SK-N-SH (cell line): ENCODE measurements at regions not wholly inside any gene's neighbourhood (a gene's known extent, or its start where the extent isn't known, plus 50 kb on each side); places are given as distances from the start of the nearest gene placed in this dataset.

Experiments used
- CTCF ChIA-PET: fragments of 300-600, 350-600 bp; formaldehyde crosslinking; extraction: SDS; loops from one replicate; lab custom pipeline; 2021; lab: Yijun Ruan, JAX
- POLR2A ChIA-PET: fragments of 350-600 bp; sonication (Branson Sonifier 250); formaldehyde crosslinking; extraction: SDS; loops from one replicate; lab custom pipeline; 2020; ENCODE audit warnings: antibody characterized with exemption, inconsistent platforms; lab: Yijun Ruan, JAX
- DNase-seq: peaks from one replicate; pipeline ENCODE4 v3.0.0; 2012
- H2AFZ ChIP-seq: fragments of 200-600 bp; sonication (generic); 2 replicates; pipeline ENCODE4 v1.8.1; 2016; ENCODE audit warnings: antibody characterized with exemption, mild to moderate bottlenecking, low read depth
- H3F3A ChIP-seq: fragments of 200-600 bp; sonication (generic); replicated peaks from 2 replicates; pipeline ENCODE3; 2016; ENCODE audit warnings: antibody characterized with exemption, mild to moderate bottlenecking; ENCODE audit not compliant: insufficient read depth
- H3K27ac ChIP-seq, 2 experiments: fragments of 200-500 bp in 1 of 2; fragments of 200-600 bp in 1 of 2; sonication (Bioruptor generic) in 1 of 2; sonication (generic), shearing (Covaris generic) in 1 of 2; 2 replicates each; pipeline versions ENCODE4 v1.5.1 to v1.6.1; 2014 to 2016; ENCODE audit warnings: low read depth in 2 of 2, inconsistent platforms in 1 of 2, low read length in 1 of 2, mild to moderate bottlenecking in 1 of 2, mixed read lengths in 1 of 2
- H3K27me3 ChIP-seq: fragments of 200-600 bp; sonication (generic), shearing (Covaris generic); 2 replicates; pipeline ENCODE4 v1.6.1; 2016; ENCODE audit warnings: mixed run types; ENCODE audit not compliant: insufficient read depth
- H3K36me3 ChIP-seq, 2 experiments: fragments of 200-500 bp in 1 of 2; fragments of 200-600 bp in 1 of 2; sonication (Bioruptor generic) in 1 of 2; sonication (generic) in 1 of 2; replicated peaks in 1 of 2; 2 replicates each; pipeline versions ENCODE3 to v1.5.1; 2014 to 2016; ENCODE audit warnings: low read length in 1 of 2, mild to moderate bottlenecking in 1 of 2; ENCODE audit not compliant: insufficient read depth in 2 of 2, control insufficient read depth in 1 of 2
- H3K4me1 ChIP-seq, 2 experiments: fragments of 200-500 bp in 1 of 2; fragments of 200-600 bp in 1 of 2; sonication (Bioruptor generic) in 1 of 2; sonication (generic), shearing (Covaris generic) in 1 of 2; 2 replicates each; pipeline versions ENCODE4 v1.5.1 to v1.6.1; 2014 to 2016; ENCODE audit warnings: low read depth in 1 of 2, low read length in 1 of 2, mixed run types in 1 of 2; ENCODE audit not compliant: insufficient read depth in 2 of 2, control insufficient read depth in 1 of 2
- H3K4me2 ChIP-seq: fragments of 200-600 bp; sonication (generic), shearing (Covaris generic); 2 replicates; pipeline ENCODE4 v1.6.1; 2017; ENCODE audit warnings: mixed run types
- H3K4me3 ChIP-seq, 2 experiments: fragments of 200-500 bp in 1 of 2; fragments of 200-600 bp in 1 of 2; sonication (Bioruptor generic) in 1 of 2; sonication (generic), shearing (Covaris generic) in 1 of 2; 2 replicates each; pipeline versions ENCODE4 v1.5.1 to v1.8.1; 2014 to 2016; ENCODE audit warnings: low read depth in 2 of 2, inconsistent platforms in 1 of 2, low read length in 1 of 2, mild to moderate bottlenecking in 1 of 2, mixed read lengths in 1 of 2, moderate library complexity in 1 of 2
- H3K79me2 ChIP-seq: fragments of 200-600 bp; sonication (generic); 2 replicates; pipeline ENCODE4 v1.8.1; 2017; ENCODE audit warnings: mild to moderate bottlenecking; ENCODE audit not compliant: insufficient read depth
- H3K9ac ChIP-seq: fragments of 200-600 bp; sonication (generic); 2 replicates; pipeline ENCODE4 v1.6.1; 2017; ENCODE audit warnings: mixed run types
- H3K9me2 ChIP-seq: fragments of 200-600 bp; sonication (generic); 2 replicates; pipeline ENCODE4 v1.6.1; 2017; ENCODE audit warnings: mixed run types
- H3K9me3 ChIP-seq: fragments of 200-600 bp; sonication (generic); 2 replicates; pipeline ENCODE4 v1.6.1; 2017; ENCODE audit warnings: mixed run types, mild to moderate bottlenecking, moderate library complexity
- H4K20me1 ChIP-seq: fragments of 200-600 bp; sonication (generic); 2 replicates; pipeline ENCODE4 v1.6.1; 2017; ENCODE audit warnings: mild to moderate bottlenecking, mixed run types; ENCODE audit not compliant: insufficient read depth
- CHD2 ChIP-seq: fragments of 150-350 bp; IDR thresholded peaks from 2 replicates; pipeline ENCODE4 v1.6.1; 2018; ENCODE audit warnings: low read length; ENCODE audit not compliant: partially characterized antibody
- FOXM1 ChIP-seq: IDR thresholded peaks from 2 replicates; pipeline ENCODE4 v1.4.0; 2012; ENCODE audit warnings: low read depth, mild to moderate bottlenecking
- GABPA ChIP-seq: IDR thresholded peaks from 2 replicates; pipeline ENCODE4 v1.4.0; 2012; ENCODE audit warnings: low read depth, mild to moderate bottlenecking
- JUND ChIP-seq: IDR thresholded peaks from 2 replicates; pipeline ENCODE4 v1.4.0; 2012
- MAX ChIP-seq: IDR thresholded peaks from 2 replicates; pipeline ENCODE4 v1.4.0; 2012; ENCODE audit warnings: low read depth
- MXI1 ChIP-seq: IDR thresholded peaks from 2 replicates; pipeline ENCODE4 v1.6.1; 2012; ENCODE audit warnings: mild to moderate bottlenecking, low read depth, low read length, improper control_type of control experiment
- NFIC ChIP-seq: IDR thresholded peaks from 2 replicates; pipeline ENCODE4 v1.4.0; 2012; ENCODE audit warnings: borderline replicate concordance
- NRF1 ChIP-seq: IDR thresholded peaks from 2 replicates; pipeline ENCODE4 v1.6.1; 2012; ENCODE audit warnings: low read depth, mild to moderate bottlenecking, low read length
- PBX3 ChIP-seq: IDR thresholded peaks from 2 replicates; pipeline ENCODE4; 2012
- POLR2AphosphoS5 ChIP-seq: IDR thresholded peaks from 2 replicates; pipeline ENCODE4 v1.6.1; 2012; ENCODE audit warnings: low read depth, low read length
- REST ChIP-seq: IDR thresholded peaks from 2 replicates; pipeline ENCODE4 v1.6.1; 2012; ENCODE audit warnings: mild to moderate bottlenecking, low read depth, low read length, moderate library complexity
- SIN3A ChIP-seq: IDR thresholded peaks from 2 replicates; pipeline ENCODE4 v1.6.1; 2012; ENCODE audit warnings: low read depth, mild to moderate bottlenecking, low read length, moderate library complexity, borderline replicate concordance
- TAF1 ChIP-seq: IDR thresholded peaks from 2 replicates; pipeline ENCODE4 v1.6.1; 2012; ENCODE audit warnings: low read depth, mild to moderate bottlenecking, low read length, moderate library complexity, borderline replicate concordance
- TCF12 ChIP-seq: IDR thresholded peaks from 2 replicates; pipeline ENCODE4 v1.4.0; 2012
- USF1 ChIP-seq: IDR thresholded peaks from 2 replicates; pipeline ENCODE4 v1.4.0; 2012; ENCODE audit warnings: low read depth, borderline replicate concordance
- WGBS: methylation state at CpG from one replicate; pipeline ENCODE4 v1.1.6; 2017; ENCODE audit warnings: low lambda C conversion rate; 5-methylcytosine and 5-hydroxymethylcytosine counted together

- TF ChIP-seq CHD2 (no peak), REST (no peak), TAF1 (no peak), USF1 (no peak), POLR2AphosphoS5 (no peak), JUND (no peak)
- no peak overlapping the region for H3K4me3 ChIP-seq
- no peaks in the 10 kb centered on the region for H3K9me3 ChIP-seq
- 11% methylated on average over 2 of the region's 2 CpGs for WGBS
- ChIA-PET POLR2A (no interaction called here), CTCF (no interaction called here)
- H3K36me3 ChIP-seq = no peaks in the 10 kb centered on the region
- H3K9me2 ChIP-seq = no peaks in the 10 kb centered on the region
- no peaks in the 10 kb centered on the region for H4K20me1 ChIP-seq
- no peaks in the 10 kb centered on the region for H3F3A ChIP-seq
- H3K27ac ChIP-seq = no peak overlapping the region
- no peak overlapping the region for H3K4me2 ChIP-seq
- H2AFZ ChIP-seq = no peak overlapping the region
- H3K4me1 ChIP-seq = no peaks in the 10 kb centered on the region
- no peak overlapping the region for H3K9ac ChIP-seq
- no peak for DNase-seq
- no peaks in the 10 kb centered on the region for H3K79me2 ChIP-seq
- H3K27me3 ChIP-seq = no peaks in the 10 kb centered on the region
These were observed 745.8 kb upstream of the CHAC2 start for GRCh38 chr2:53021828-53022227.

- Histone ChIP-seq H3K9me2 (no peaks in the 10 kb centered on the region), H3K4me2 (no peak overlapping the region), H3K36me3 (no peaks in the 10 kb centered on the region), H3K4me3 (no peak overlapping the region), H3K27ac (no peak overlapping the region), H4K20me1 (no peaks in the 10 kb centered on the region), H2AFZ (no peak overlapping the region), H3K9me3 (no peaks in the 10 kb centered on the region), H3K27me3 (no peaks in the 10 kb centered on the region), H3K79me2 (no peaks in the 10 kb centered on the region), H3F3A (no peaks in the 10 kb centered on the region), H3K4me1 (no peaks in the 10 kb centered on the region), H3K9ac (no peak overlapping the region)
- DNase-seq = no peak
- POLR2A ChIA-PET = no interaction called here
- 7% methylated on average over 3 of the region's 3 CpGs for WGBS
- CTCF ChIA-PET = no interaction called here
- TF ChIP-seq PBX3 (no peak), TCF12 (no peak), SIN3A (no peak), GABPA (no peak), MAX (no peak), CHD2 (no peak), MXI1 (no peak), NRF1 (no peak), FOXM1 (no peak), NFIC (no peak)
These were observed 746.3 kb upstream of the CHAC2 start for GRCh38 chr2:53021292-53021691.
